ENCODE measurements at regions not wholly inside any gene's neighbourhood (a gene's known extent, or its start where the extent isn't known, plus 50 kb on each side); places are given as distances from the start of the nearest gene placed in this dataset.

GRCh38 chr21:39080366-39080765 is 102.9 kb downstream of the PSMG1 start:
- H3K27me3 ChIP-seq (ENCODE audit: control insufficient read depth, insufficient read depth, low read length), result no peaks in the 10 kb centered on the region
- in situ Hi-C loops (cut with HindIII; ENCODE audit: low pct_unique_long_range_greater_than_20kb, low sequenced_read_pairs) (no loop called here), intact Hi-C loops (cut with micrococcal nuclease; ENCODE audit: unreplicated experiment) (no loop called here)
- no peak for DNase-seq (ENCODE audit: low read depth, low spot score)
- no peak for TF ChIP-seq TCF7L2 (IDR thresholded peaks at IDR 0.05; ENCODE audit: low read depth, low read length)
- TF ChIP-seq REST (IDR thresholded peaks at IDR 0.05; ENCODE audit: insufficient read depth in 1 of 2, low read depth in 2 of 2, low read length in 1 of 2), result no peak
- no peak for TF ChIP-seq CTCF (IDR thresholded peaks at IDR 0.05)
- no peak for TF ChIP-seq SIN3A (IDR thresholded peaks at IDR 0.05; ENCODE audit: borderline replicate concordance, insufficient read depth, low read depth, low read length)
- no peak overlapping the region for H3K4me3 ChIP-seq (ENCODE audit: low read depth in 2 of 2, low read length in 2 of 2)
- ChIA-PET CTCF (no interaction called here), POLR2A (no interaction called here)
- ATAC-seq, result no peak
- no TSS peak for BruUV-seq (replicated peaks)
- H3K4me1 ChIP-seq (ENCODE audit: control insufficient read depth, insufficient read depth, low read length), result no peaks in the 10 kb centered on the region
- H3K27ac ChIP-seq (ENCODE audit: low read length), result no peak overlapping the region
- no peaks in the 10 kb centered on the region for H3K36me3 ChIP-seq (ENCODE audit: control insufficient read depth, insufficient read depth, low read length)
- no peaks in the 10 kb centered on the region for H3K9me3 ChIP-seq (ENCODE audit: control insufficient read depth, insufficient read depth, low read depth, low read length)

GRCh38 chr21:39079617-39080016 is 103.6 kb downstream of the PSMG1 start:
- BruUV-seq (replicated peaks), result no TSS peak
- in situ Hi-C loops (cut with HindIII; ENCODE audit: low pct_unique_long_range_greater_than_20kb, low sequenced_read_pairs), result no loop called here
- ATAC-seq (no peak), DNase-seq (ENCODE audit: low read depth, low spot score) (no peak)
- CTCF ChIA-PET, result no interaction called here
- Histone ChIP-seq H3K4me1 (ENCODE audit: control insufficient read depth, insufficient read depth, low read length) (no peaks in the 10 kb centered on the region), H3K36me3 (ENCODE audit: control insufficient read depth, insufficient read depth, low read length) (no peaks in the 10 kb centered on the region), H3K27ac (ENCODE audit: low read length) (no peak overlapping the region), H3K4me3 (ENCODE audit: low read depth in 2 of 2, low read length in 2 of 2) (no peak overlapping the region), H3K27me3 (ENCODE audit: control insufficient read depth, insufficient read depth, low read length) (no peaks in the 10 kb centered on the region), H3K9me3 (ENCODE audit: control insufficient read depth, insufficient read depth, low read depth, low read length) (no peaks in the 10 kb centered on the region; the same call in 1 of the 2 replicates)
- intact Hi-C loops (cut with micrococcal nuclease; ENCODE audit: unreplicated experiment), result no loop called here
- TF ChIP-seq TCF7L2 (IDR thresholded peaks at IDR 0.05; ENCODE audit: low read depth, low read length) (no peak), CTCF (IDR thresholded peaks at IDR 0.05) (no peak), POLR2AphosphoS5 (IDR thresholded peaks at IDR 0.05; ENCODE audit: low read depth, low read length) (no peak), REST (IDR thresholded peaks at IDR 0.05; ENCODE audit: insufficient read depth in 1 of 2, low read depth in 2 of 2, low read length in 1 of 2) (no peak), SIN3A (IDR thresholded peaks at IDR 0.05; ENCODE audit: borderline replicate concordance, insufficient read depth, low read depth, low read length) (no peak)
- POLR2A ChIA-PET, result no interaction called here
